Left ventricle myocardium superior (tissue), 1 donor: ENCODE measurements at regions not wholly inside any gene's neighbourhood (a gene's known extent, or its start where the extent isn't known, plus 50 kb on each side); places are given as distances from the start of the nearest gene placed in this dataset.

Experiments
- ATAC-seq: fragments of 200-7000 bp; cut with Tn5 transposase; one replicate; pipeline ENCODE4 v1.9.1; 2020; ENCODE audit warnings: mild to moderate bottlenecking, moderate library complexity
- DNase-seq: peaks from one replicate; pipeline ENCODE4 v3.0.0-alpha.2; 2020
- intact Hi-C: fragments of 100-400 bp; cut with micrococcal nuclease; formaldehyde crosslinking; loops from one replicate; pipeline ENCODE4 v1.11.0; 2022
- donor health status: DM: no; HTN: yes; CAD: no; lungs with severe emphysema.

GRCh38 chr14:71270111-71270510 is 362.9 kb downstream of the PCNX1 start:
- ATAC-seq (no peak), DNase-seq (no peak)
- intact Hi-C loops, result no loop called here

- DNase-seq, result no peak
- intact Hi-C loops, result no loop called here
- no peak for ATAC-seq
Measured at GRCh38 chr14:71271166-71271945, 364.1 kb downstream of the PCNX1 start.

DNA sequence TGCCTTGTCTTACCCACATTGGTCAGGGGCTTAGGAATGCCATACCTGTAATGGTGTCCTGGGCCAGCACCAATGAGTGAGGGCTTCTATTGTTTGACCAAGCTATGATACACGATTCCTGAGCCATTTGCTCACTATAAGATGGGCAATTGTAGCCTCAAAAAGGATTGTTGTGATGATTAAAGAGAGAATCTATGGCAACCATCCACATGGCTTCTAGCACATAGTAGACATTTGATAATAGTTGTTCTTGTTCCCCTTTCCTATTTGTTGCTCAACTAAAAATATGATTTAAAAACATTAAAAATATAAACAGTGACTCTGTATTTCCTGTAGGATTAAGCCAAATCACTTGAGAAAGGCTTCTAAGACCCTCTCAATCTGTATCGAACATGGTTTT is 366.1 kb downstream of the PCNX1 start:
- intact Hi-C loops, result no loop called here
- no peak for DNase-seq

GRCh38 chr14:71284048-71284447 is 376.8 kb downstream of the PCNX1 start:
- ATAC-seq (no peak), DNase-seq (no peak)
- intact Hi-C loops, result no loop called here

More for the DNA sequence above, 366.1 kb downstream of the PCNX1 start:
- no peak for ATAC-seq

DNA sequence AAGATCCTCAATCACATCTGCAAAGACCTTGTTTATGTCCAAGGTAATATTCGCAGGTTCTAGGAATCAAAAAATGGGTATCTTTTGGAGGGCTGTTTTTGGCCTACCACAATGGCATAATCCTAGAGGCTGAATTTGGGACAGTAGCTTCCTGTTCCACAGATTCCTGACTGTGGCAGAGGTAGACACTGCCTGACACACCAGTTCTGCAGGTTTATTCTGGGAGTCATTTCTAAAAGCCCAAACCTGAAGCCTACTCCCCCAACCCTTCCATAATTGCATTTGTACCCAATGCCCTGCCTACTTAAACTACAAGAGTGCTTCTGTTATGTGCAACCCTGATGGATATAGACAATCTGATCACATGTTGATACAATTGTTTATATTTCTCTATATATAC is 378.9 kb downstream of the PCNX1 start:
- no peak for DNase-seq
- intact Hi-C loops, result no loop called here
- no peak for ATAC-seq

GRCh38 chr14:71287567-71287966 is 380.3 kb downstream of the PCNX1 start:
- intact Hi-C loops, result no loop called here
- ATAC-seq (no peak), DNase-seq (no peak)

DNA sequence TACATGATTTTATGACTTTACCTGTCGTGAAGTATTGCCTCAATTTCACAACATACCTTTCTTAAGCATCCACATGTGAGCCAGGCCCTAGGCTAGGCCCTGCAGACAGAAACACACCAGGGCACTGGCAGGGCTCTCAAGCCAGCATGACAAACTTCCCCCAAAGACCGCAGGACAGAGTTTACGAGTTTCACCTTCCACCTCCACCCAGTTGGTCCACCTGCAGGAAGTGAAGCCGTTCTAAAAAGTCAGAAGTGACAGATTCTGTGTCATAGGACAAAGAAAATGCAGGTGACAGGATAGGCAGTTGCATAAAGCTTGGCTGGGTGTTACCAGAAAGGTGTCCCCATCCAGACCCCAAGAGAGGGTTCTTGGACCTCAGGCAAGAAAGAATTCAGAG is 382.3 kb downstream of the PCNX1 start:
- ATAC-seq, result no peak
- DNase-seq, result no peak
- intact Hi-C loops, result no loop called here

DNA sequence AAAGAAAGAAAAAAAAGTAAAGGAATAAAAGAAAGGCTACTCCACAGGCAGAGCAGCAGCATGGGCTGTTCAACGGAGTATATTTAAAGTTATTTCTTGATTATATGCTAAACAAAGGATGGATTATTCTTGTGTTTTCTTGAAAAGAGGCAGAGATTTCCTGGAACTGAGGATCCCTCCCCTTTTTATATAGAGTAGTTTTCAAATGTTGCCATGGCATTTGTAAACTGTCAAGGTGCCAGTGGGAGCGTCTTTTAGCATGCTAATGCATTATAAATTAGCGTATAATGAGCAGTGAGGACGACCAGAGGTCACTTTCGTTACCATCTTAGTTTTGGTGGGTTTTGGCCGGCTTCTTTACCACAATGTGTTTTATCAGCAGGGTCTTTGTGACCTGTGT is 383.0 kb downstream of the PCNX1 start:
- DNase-seq (no peak), ATAC-seq (no peak)
- intact Hi-C loops, result no loop called here

GRCh38 chr14:71290960-71291466 is 383.8 kb downstream of the PCNX1 start:
- ATAC-seq, result no peak
- intact Hi-C loops, result no loop called here
- no peak for DNase-seq

GRCh38 chr14:71296184-71296583 is 388.9 kb downstream of the PCNX1 start:
- intact Hi-C loops, result no loop called here
- DNase-seq, result no peak
- ATAC-seq, result no peak

DNA sequence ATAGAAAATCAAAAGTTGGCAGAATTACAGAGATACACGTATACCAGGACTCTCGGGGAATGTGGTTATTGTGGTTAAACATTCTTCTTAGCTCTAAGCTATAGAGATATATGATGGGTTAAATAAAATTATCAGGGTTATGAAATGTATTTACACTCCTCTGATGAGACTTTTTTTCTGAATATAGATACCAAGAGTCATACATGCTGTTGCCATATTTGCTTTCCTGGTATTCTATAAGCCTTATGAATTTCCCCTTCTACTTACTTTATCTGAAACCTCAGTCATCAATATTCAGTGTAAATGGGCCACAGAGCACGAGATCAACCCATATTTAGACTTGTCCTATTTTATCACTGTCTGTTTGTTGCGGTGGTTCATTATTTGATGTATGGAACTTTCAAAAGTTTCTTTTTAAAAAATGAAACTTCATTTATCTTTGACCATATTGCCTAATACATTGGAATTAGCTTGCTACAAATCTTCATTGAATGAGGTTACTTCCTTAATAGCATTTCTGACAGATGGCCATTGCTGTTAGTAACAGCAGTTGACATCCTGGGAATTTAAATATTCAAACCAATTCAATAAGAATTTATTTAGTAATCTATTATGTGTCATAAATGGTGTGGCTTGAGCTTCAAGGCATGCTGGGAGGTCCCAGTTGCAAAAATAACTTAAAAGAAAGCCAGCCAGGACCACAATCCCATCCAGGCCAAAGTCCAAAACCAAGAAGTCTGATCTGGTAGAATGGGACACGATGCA is 393.5 kb downstream of the PCNX1 start:
- no peak for ATAC-seq

DNA sequence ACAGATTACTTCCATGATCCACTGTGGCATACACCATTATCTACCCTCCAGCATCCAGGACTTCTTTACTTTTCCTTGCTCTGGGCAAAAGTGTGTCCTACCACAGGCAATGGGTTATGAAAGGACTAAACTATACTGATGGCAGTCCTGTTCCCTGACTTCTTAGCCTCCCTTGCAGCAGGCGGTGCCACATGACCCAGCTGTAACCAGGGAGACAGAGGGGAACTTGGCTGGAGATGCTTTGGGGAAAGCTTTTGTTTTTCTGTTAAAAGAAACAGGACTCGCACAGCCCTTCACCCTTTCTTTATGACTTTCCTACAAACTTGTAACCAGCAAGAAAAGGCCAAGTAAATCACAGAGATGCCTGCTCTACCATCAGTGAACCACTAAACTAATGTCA is 394.4 kb downstream of the PCNX1 start:
- intact Hi-C loops, result no loop called here
- ATAC-seq (no peak), DNase-seq (no peak)

More for the DNA sequence above, 393.5 kb downstream of the PCNX1 start:
- intact Hi-C loops, result no loop called here
- DNase-seq, result no peak

GRCh38 chr14:71304690-71305089 is 397.4 kb downstream of the PCNX1 start:
- ATAC-seq, result no peak
- DNase-seq, result no peak
- intact Hi-C loops, result no loop called here

GRCh38 chr14:71308671-71309070 is 401.4 kb downstream of the PCNX1 start:
- intact Hi-C loops, result no loop called here
- ATAC-seq, result no peak
- no peak for DNase-seq

DNA sequence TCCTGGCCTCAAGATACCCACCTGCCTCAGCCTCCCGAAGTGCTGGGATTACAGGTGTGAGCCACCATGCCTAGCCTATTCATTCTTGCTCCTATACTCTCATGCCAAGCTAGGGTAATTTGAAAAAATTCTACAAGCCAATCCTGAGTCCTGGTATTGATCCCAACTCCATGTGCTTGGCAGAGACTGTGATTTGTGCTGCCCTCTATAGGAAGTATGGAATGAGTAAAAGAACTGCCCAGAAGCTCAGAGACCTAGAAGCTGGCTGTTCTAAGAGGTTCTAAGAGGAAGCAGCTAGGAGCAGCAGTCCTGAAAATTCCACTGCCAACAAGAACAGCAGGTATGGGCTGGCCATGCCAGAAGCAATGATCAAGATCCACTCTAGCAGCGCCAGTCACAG is 402.5 kb downstream of the PCNX1 start:
- intact Hi-C loops, result no loop called here
- ATAC-seq (no peak), DNase-seq (no peak)

- DNase-seq (no peak), ATAC-seq (no peak)
- intact Hi-C loops, result no loop called here
Measured at GRCh38 chr14:71311061-71311460, 403.8 kb downstream of the PCNX1 start.

- intact Hi-C loops, result no loop called here
- ATAC-seq (no peak), DNase-seq (no peak)
Measured at GRCh38 chr14:71314717-71315116, 407.5 kb downstream of the PCNX1 start.

DNA sequence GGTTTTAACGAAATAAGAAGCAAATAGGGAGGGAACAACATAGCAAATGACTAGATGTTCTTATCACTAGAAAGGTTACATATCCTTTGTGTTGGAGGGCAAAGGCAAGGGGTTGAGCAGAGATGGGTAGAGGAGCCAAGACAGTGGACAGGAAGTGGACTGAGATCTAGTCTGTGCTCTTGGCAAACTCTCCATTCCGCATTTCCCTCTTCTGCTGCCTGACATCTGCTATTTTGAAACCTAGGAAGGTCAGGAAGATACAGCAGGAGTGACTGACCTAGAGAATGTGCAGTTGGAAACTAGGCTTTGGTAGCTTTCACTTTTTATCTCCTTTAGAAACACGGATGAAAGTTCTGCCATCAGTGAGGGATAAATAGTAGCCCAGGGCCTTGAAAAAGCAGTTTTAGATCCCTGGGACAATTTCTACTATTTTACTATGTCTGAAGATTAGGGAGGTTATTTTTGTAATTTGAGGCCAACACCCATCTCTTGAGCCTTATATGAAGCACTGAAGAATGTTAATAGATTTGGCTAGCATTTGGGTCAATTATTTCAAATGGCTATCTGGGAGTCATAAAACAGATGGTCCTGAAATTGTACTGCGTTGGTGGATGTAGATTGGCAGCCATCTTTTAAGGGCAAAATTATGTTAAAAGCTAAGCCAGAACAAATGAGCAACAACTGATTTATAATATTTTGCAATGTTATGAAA is 410.3 kb downstream of the PCNX1 start:
- ATAC-seq (no peak), DNase-seq (no peak)
- intact Hi-C loops, result no loop called here

DNA sequence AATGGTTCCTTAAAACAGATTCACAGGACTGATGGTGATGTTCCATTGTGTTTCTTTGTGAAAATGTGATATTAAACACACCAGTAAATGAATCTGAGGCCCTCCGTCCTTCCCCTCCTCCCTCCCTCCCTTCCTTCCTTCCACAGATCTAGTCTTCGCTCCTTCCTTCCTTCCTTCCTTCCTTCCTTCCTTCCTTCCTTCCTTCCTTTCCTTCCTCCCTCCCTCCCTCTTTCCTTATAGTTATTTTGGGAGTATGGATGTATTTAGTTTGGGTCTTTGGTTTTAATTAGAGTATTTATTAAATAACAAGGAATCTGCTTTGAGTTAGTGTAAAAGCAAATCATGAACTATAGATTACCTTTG is 410.8 kb downstream of the PCNX1 start:
- ATAC-seq, result no peak
- intact Hi-C loops, result no loop called here
- DNase-seq, result no peak

GRCh38 chr14:71319666-71320065 is 412.4 kb downstream of the PCNX1 start:
- DNase-seq (no peak), ATAC-seq (no peak)
- intact Hi-C loops, result no loop called here
